GM12873 (cell line): ENCODE measurements at regions not wholly inside any gene's neighbourhood (a gene's known extent, or its start where the extent isn't known, plus 50 kb on each side); places are given as distances from the start of the nearest gene placed in this dataset.

Experiments used
- CTCF ChIP-seq: IDR thresholded peaks from 2 replicates; pipeline ENCODE4 v1.5.1; 2012; ENCODE audit warnings: low read depth, mild to moderate bottlenecking, moderate library complexity, low read length, control low read depth; ENCODE audit not compliant: insufficient read depth; ENCODE audit errors: missing control alignments

GRCh38 chr3:103767635-103768034, 1332.8 kb downstream of the ZPLD1 start:
- no peak for TF ChIP-seq CTCF

GRCh38 chr3:103785017-103785416, 1350.2 kb downstream of the ZPLD1 start:
- TF ChIP-seq CTCF = no peak

- TF ChIP-seq CTCF = no peak
These were observed 1350.7 kb downstream of the ZPLD1 start for GRCh38 chr3:103785537-103785936.

GRCh38 chr3:103786296-103786695, 1351.5 kb downstream of the ZPLD1 start:
- TF ChIP-seq CTCF = no peak

GRCh38 chr3:103787164-103787871, 1352.5 kb downstream of the ZPLD1 start:
- no peak for TF ChIP-seq CTCF

- TF ChIP-seq CTCF = no peak
These were observed 1353.1 kb downstream of the ZPLD1 start for GRCh38 chr3:103787879-103788278.

GRCh38 chr3:103791786-103792515, 1357.1 kb downstream of the ZPLD1 start:
- TF ChIP-seq CTCF = no peak
